Aorta (tissue), 5 donors: ENCODE measurements at regions not wholly inside any gene's neighbourhood (a gene's known extent, or its start where the extent isn't known, plus 50 kb on each side); places are given as distances from the start of the nearest gene placed in this dataset.

ENCODE experiments used
- ATAC-seq: fragments of 200-7000 bp; cut with Tn5 transposase; one replicate; pipeline ENCODE4 v1.9.1; 2022; ENCODE audit warnings: moderate library complexity; ENCODE audit not compliant: low FRiP score
- DNase-seq, 2 donors: peaks; one replicate each; pipeline ENCODE4 v3.0.0-alpha.2; 2020
- H3K27ac ChIP-seq, 2 donors: one replicate each; pipeline ENCODE4 v1.5.1; 2013; ENCODE audit warnings: low read length in 2 of 2, mild to moderate bottlenecking in 2 of 2, moderate library complexity in 2 of 2, control low read depth in 1 of 2, inconsistent platforms in 1 of 2, low read depth in 1 of 2
- H3K27me3 ChIP-seq, 2 donors: one replicate each; pipeline ENCODE4 v1.6.1; 2013; ENCODE audit warnings: control low read depth in 1 of 2, low read length in 1 of 2, mild to moderate bottlenecking in 1 of 2, moderate library complexity in 1 of 2; ENCODE audit not compliant: insufficient read depth in 2 of 2, control insufficient read depth in 1 of 2
- H3K36me3 ChIP-seq, 2 donors: one replicate each; pipeline ENCODE4 v1.6.1; 2013; ENCODE audit warnings: control low read depth in 1 of 2, low read length in 1 of 2, mild to moderate bottlenecking in 1 of 2; ENCODE audit not compliant: insufficient read depth in 2 of 2, control insufficient read depth in 1 of 2
- H3K4me1 ChIP-seq, 2 donors: one replicate each; pipeline ENCODE4 v1.6.1; 2013; ENCODE audit warnings: low read length in 2 of 2, control low read depth in 1 of 2, mild to moderate bottlenecking in 1 of 2, moderate library complexity in 1 of 2; ENCODE audit not compliant: insufficient read depth in 2 of 2, control insufficient read depth in 1 of 2
- H3K4me3 ChIP-seq, 2 donors: one replicate each; pipeline ENCODE4 v1.5.1; 2013; ENCODE audit warnings: low read length in 2 of 2, control low read depth in 1 of 2, mild to moderate bottlenecking in 1 of 2
- H3K9me3 ChIP-seq: one replicate; pipeline ENCODE4 v1.6.1; 2013; ENCODE audit warnings: mild to moderate bottlenecking, low read length; ENCODE audit not compliant: control insufficient read depth
- WGBS, 2 donors: extraction: QIAGEN DNeasy Blood & Tissue Kit; methylation state at CpG; one replicate each; pipeline ENCODE4 v1.1.7; 2013; 5-methylcytosine and 5-hydroxymethylcytosine counted together
- intact Hi-C, 2 donors: fragments of 100-400 bp; cut with DNase I; formaldehyde crosslinking; loops; one replicate each; pipeline versions ENCODE4 v1.14.2 to v1.15.0; 2022
- donor health status: healthy with polysubstance abuse.
- donor health status: Bipolar disorder and iron deficiency.
- donor health status: DM: no; HTN: no; CAD: no.
- donor health status: DM: no; HTN: no; CAD: no.
- donor health status: DM: yes; HTN: yes; CAD: no.

DNA sequence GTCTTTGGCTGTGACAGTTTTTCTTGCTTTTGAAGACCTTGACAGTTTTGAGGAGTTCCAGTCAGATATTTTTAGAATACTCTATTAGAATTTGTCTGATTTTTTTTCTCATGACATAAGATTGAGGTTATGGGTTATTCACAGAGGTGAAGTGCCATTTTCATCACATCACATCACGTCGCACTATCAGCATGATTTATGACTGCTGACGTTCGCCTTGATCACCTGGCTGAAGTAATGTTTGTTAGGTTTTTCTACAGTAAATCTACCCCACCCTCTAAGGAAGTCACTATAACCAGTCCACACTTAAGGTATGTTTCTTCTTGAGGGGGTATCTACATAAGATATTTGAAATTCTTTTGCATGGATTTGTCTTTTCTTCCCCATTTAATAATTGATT is 169.7 kb downstream of the NDFIP2 start:
- intact Hi-C loops = no loop called here
- no peaks in the 10 kb centered on the region for H3K9me3 ChIP-seq
- no peaks in the 10 kb centered on the region for H3K36me3 ChIP-seq
- ATAC-seq (no peak), DNase-seq (no peak)
- H3K27ac ChIP-seq = no peak overlapping the region
- no peaks in the 10 kb centered on the region for H3K27me3 ChIP-seq
- H3K4me3 ChIP-seq = no peak overlapping the region
- 86% methylated on average over 4 of the region's 4 CpGs for WGBS, 2 donors
- H3K4me1 ChIP-seq = no peaks in the 10 kb centered on the region

DNA sequence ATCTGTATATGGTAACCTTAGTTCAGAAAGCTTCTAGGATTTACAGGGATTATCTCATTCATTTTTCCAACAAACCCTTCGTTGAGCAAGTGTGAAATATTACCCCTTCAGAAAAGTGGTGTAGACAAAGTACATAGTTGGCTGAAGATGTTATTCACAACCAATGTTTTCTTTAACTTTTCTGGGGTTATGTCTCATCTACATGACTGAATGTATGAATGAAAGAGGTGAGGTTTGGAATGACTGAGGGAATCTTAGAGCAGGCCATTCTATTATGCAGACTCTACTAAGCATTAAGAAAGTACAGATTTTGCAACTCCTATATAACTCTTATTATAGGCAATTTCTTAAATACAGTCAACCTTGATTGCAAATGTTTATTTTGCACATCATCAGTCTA is 167.2 kb downstream of the NDFIP2 start:
- intact Hi-C loops = no loop called here
- ATAC-seq (no peak), DNase-seq (no peak)
- no peaks in the 10 kb centered on the region for H3K36me3 ChIP-seq
- H3K27me3 ChIP-seq = no peaks in the 10 kb centered on the region
- H3K4me3 ChIP-seq = no peak overlapping the region
- no peak overlapping the region for H3K27ac ChIP-seq
- 90 to 98% methylated on average over 1 of the region's 1 CpG for WGBS, 2 donors
- no peaks in the 10 kb centered on the region for H3K4me1 ChIP-seq
- H3K9me3 ChIP-seq = no peaks in the 10 kb centered on the region

DNA sequence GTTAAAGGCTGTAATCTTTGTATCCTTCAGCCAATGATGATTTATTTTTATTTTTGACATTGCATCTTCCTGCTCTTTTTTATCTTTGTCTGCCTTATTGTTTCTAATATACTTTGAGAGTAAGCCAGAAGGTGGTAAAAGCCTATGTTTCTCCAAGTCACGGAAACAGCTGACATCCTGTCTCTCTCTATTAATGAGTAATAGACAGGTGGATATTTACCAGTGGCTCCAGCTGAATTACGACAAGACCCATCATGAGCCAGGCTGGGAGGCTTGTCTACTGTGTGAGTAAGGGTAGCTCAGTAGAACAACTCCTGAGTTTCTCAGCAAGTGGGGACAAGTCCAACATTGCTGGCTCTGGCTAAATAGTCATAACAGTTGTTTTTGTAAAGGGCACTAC is 166.6 kb downstream of the NDFIP2 start:
- intact Hi-C loops = no loop called here
- ATAC-seq = no peak
- 75% methylated on average over 2 of the region's 2 CpGs for WGBS, 2 donors

DNA sequence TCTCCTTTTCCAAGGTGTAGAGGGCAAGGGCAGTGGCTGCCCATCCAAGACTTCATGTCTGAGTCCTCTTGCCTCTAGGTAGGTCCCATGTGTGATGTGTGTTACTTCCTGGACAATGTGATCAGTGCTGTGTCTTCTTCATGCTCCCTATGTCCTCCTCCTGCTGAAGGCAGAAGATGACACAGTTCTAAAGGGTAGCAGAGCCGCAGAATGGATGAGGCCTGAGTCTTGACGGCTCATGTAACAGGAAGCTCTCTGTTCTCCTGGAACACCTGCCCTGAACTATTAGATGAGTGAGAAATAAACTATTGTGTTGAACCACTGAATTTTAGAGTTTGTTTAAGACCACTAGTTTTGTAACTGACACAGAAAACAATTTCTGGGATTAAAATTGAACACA is 165.9 kb downstream of the NDFIP2 start:
- 95% methylated on average over 2 of the region's 2 CpGs for whole genome bisulfite sequencing, 2 donors
- intact Hi-C loops = no loop called here
- Histone ChIP-seq H3K9me3 (no peaks in the 10 kb centered on the region), H3K4me1 (no peaks in the 10 kb centered on the region), H3K4me3 (no peak overlapping the region), H3K27me3 (no peaks in the 10 kb centered on the region), H3K36me3 (no peaks in the 10 kb centered on the region), H3K27ac (no peak overlapping the region)
- DNase-seq (no peak), ATAC-seq (no peak)

More for the DNA sequence above, 166.6 kb downstream of the NDFIP2 start:
- Histone ChIP-seq H3K9me3 (no peaks in the 10 kb centered on the region), H3K4me3 (no peak overlapping the region), H3K4me1 (no peaks in the 10 kb centered on the region), H3K27me3 (no peaks in the 10 kb centered on the region), H3K27ac (no peak overlapping the region), H3K36me3 (no peaks in the 10 kb centered on the region)
- no peak for DNase-seq

DNA sequence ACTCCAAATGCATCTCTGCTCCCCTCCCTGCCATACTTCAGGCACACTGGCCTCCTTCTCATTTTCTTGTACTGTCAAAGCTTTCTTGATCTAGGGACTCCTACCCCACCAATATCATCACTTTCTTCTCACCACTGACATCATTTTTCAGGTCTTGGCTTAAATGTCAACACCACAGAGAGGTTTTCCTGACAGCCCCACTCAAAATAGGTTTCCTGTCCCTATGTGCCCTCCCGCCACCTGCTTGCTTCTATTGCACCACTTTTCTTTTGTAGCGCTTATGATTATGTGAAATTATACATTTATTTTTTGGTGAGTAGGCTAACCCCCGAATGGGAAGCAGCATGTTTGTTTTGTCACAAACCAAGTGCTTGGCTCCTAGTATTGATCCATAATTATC is 164.6 kb downstream of the NDFIP2 start:
- Histone ChIP-seq H3K36me3 (no peaks in the 10 kb centered on the region), H3K4me1 (no peaks in the 10 kb centered on the region), H3K4me3 (no peak overlapping the region), H3K9me3 (no peaks in the 10 kb centered on the region), H3K27ac (no peak overlapping the region), H3K27me3 (no peaks in the 10 kb centered on the region)
- no peak for DNase-seq
- WGBS, 2 donors = 87 to 88% methylated on average over 3 of the region's 3 CpGs
- intact Hi-C loops = no loop called here
- no peak for ATAC-seq

DNA sequence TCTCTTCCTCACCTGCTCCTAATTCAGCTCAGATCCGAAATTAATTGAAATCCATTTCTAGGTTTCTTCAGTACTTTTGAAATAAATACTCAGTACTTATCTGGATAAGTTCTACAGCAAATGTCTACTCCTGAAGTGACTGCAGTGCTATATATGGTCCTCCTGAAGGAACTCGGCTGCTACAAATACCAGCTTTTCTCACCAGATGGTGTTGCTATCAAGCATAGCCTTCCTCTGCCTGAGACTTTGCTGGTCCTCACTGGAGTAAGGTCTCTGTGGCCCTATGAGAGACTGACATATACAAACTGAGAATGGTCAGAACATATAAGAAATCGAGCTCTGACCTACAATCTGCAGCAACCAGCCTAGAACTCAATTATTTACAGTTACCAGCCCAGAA is 161.6 kb downstream of the NDFIP2 start:
- H3K36me3 ChIP-seq = no peaks in the 10 kb centered on the region
- no peaks in the 10 kb centered on the region for H3K4me1 ChIP-seq
- 45 to 46% methylated on average over 3 of the region's 3 CpGs for WGBS, 2 donors
- H3K4me3 ChIP-seq = no peak overlapping the region
- no peak overlapping the region for H3K27ac ChIP-seq
- no peaks in the 10 kb centered on the region for H3K9me3 ChIP-seq
- intact Hi-C loops = no loop called here
- DNase-seq (no peak), ATAC-seq (no peak)
- no peaks in the 10 kb centered on the region for H3K27me3 ChIP-seq

DNA sequence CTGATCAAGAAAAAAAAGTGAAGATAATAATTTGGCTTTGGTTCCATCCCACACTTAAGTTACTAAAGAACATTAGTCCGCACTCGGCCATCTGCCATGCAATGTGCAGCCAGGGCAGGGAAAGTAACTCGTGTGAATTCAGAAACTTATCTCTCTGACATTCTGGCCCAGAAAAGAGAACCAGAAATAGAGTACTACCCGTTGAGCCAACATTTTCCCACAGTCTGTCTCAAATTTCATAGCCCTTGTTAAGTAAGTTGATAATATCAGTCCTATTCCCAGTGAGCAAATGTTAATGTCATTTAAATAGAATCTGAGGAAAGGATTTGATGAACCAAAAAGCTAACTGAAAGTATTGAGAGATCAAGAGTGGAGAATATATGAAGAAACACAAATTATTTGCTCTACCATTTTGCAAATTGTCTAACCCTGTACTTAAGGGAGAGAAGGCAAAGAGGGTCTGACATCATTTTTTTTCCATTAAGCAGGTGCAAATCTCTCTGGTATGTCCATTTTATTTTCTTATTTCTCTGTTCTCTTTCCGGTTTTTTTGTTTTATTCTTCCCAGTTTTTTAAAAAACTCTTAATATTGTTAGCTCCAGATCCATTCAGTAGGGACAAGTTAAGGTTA is 156.3 kb downstream of the NDFIP2 start:
- 2 to 5% methylated on average over 5 of the region's 5 CpGs for WGBS, 2 donors
- Histone ChIP-seq H3K27me3 (no peaks in the 10 kb centered on the region), H3K27ac (no peak overlapping the region), H3K4me3 (no peak overlapping the region), H3K4me1 (no peaks in the 10 kb centered on the region), H3K36me3 (no peaks in the 10 kb centered on the region), H3K9me3 (no peaks in the 10 kb centered on the region)
- peak in 1 of 2 donors; percentile 59 for DNase-seq
- intact Hi-C loops = loop anchor here in 1 of 2 donors (10.0 kb wide), 1 partner anchor 728 kb away; no protein-coding TSS in a partner anchor
- peak; percentile 41 for ATAC-seq

DNA sequence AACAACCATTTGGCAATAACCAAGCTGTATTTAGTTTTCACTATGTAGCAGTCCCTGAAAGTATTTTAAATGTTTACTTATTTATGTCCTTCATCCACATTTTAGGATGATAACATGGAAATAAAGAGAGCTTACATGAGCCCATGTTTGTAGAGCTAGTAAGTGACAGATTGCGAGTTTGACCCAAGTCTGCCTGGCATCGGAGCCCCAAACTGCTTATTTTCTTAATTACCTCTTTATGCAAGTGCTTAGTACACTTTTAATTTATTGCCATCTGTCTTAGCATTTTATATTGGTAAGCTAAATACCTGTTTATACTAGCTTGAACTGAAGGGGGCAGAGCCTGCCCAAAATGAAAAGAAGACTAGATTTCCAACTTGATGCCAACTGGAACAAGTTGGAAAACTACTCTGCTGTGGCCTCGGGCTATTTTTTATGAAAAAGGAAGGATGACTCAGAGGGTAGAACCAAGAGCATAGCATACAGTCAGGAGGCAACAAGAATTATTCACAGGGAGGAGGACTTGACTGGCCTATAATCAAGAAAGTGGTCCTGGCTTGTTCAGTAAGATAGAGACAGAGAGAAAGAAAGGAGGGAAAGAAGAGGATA is 150.2 kb downstream of the NDFIP2 start:
- intact Hi-C loops = loop anchor here in 1 of 2 donors (10.0 kb wide), 1 partner anchor 734 kb away; no protein-coding TSS in a partner anchor
- no peaks in the 10 kb centered on the region for H3K27me3 ChIP-seq
- H3K9me3 ChIP-seq = no peaks in the 10 kb centered on the region
- H3K4me3 ChIP-seq = no peak overlapping the region
- H3K27ac ChIP-seq = no peak overlapping the region
- WGBS, 2 donors = 51 to 53% methylated on average over 3 of the region's 3 CpGs
- peaks cover 0 to 2% of the 10 kb centered on the region in 2 donors for H3K4me1 ChIP-seq
- no peaks in the 10 kb centered on the region for H3K36me3 ChIP-seq
- ATAC-seq (no peak), DNase-seq (no peak)

DNA sequence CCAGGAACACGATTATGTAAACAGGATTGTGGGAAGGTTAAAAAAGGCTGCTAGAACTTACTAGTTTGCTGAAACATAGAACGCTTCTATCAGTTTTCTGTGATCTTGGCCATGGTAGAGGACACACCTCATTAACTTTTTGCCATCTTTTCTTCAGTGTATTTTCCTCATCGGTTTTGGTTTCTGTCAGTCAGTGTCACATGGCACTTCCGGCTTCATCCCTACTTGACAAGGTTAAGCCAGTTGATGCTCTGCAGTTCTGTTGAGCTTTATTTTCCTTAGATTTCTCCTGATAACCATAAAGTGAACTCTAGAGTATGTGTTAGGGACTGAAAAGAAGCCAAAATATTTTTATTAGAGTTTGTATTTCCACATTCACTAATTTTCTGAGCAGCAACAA is 147.5 kb downstream of the NDFIP2 start:
- DNase-seq (no peak), ATAC-seq (no peak)
- H3K4me3 ChIP-seq = no peak overlapping the region
- H3K36me3 ChIP-seq = no peaks in the 10 kb centered on the region
- no peaks in the 10 kb centered on the region for H3K27me3 ChIP-seq
- H3K9me3 ChIP-seq = no peaks in the 10 kb centered on the region
- WGBS, 2 donors = 22% methylated on average over 4 of the region's 4 CpGs
- H3K27ac ChIP-seq = no peak overlapping the region
- intact Hi-C loops = no loop called here
- peaks cover 0 to 2% of the 10 kb centered on the region in 2 donors for H3K4me1 ChIP-seq
